ENCODE measurements at regions not wholly inside any gene's neighbourhood (a gene's known extent, or its start where the extent isn't known, plus 50 kb on each side); places are given as distances from the start of the nearest gene placed in this dataset.
"Not testable (repeated sequence)": the region's sequence is repeated elsewhere in the genome, so short reads cannot be mapped to it uniquely, and the experiment has no call there.

- peak; percentile 13 for TF ChIP-seq TAF1 (IDR thresholded peaks at IDR 0.05; ENCODE audit: control insufficient read depth, extremely low read depth, insufficient read depth, low read length, severe bottlenecking)
- TF ChIP-seq HDAC2 (IDR thresholded peaks at IDR 0.05): 0 out of 2 replicates have a peak, but pooled peaks have one; percentile 10
- 0 out of 2 replicates have a peak, but pooled peaks have one; percentile 51 for TF ChIP-seq ZSCAN29 (IDR thresholded peaks at IDR 0.05)
- peak in 1 of 2 experiments; percentile 22; a peak in 1 of 4 replicates for TF ChIP-seq KDM1A (IDR thresholded peaks at IDR 0.05)
- peak; percentile 77 to 81 for TF ChIP-seq MNT (conservative IDR thresholded peaks at IDR 0.05)
- 0 out of 2 replicates have a peak, but pooled peaks have one; percentile 39 for TF ChIP-seq EGR1 (conservative IDR thresholded peaks at IDR 0.05)
- TF ChIP-seq, protein P1, sequence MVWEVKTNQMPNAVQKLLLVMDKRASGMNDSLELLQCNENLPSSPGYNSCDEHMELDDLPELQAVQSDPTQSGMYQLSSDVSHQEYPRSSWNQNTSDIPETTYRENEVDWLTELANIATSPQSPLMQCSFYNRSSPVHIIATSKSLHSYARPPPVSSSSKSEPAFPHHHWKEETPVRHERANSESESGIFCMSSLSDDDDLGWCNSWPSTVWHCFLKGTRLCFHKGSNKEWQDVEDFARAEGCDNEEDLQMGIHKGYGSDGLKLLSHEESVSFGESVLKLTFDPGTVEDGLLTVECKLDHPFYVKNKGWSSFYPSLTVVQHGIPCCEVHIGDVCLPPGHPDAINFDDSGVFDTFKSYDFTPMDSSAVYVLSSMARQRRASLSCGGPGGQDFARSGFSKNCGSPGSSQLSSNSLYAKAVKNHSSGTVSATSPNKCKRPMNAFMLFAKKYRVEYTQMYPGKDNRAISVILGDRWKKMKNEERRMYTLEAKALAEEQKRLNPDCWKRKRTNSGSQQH (CRISPR knock-in tag; IDR thresholded peaks at IDR 0.05): peak; percentile 72; the same call in 1 of the 2 replicates
- TF ChIP-seq CEBPG (CRISPR knock-in tag; IDR thresholded peaks at IDR 0.05): peak; percentile 77; the same call in 1 of the 2 replicates
- TF ChIP-seq CEBPG (tag; conservative IDR thresholded peaks at IDR 0.05 in 1 of 2, IDR thresholded peaks at IDR 0.05 in 1 of 2): not testable (repeated sequence)
- TF ChIP-seq EP400 (IDR thresholded peaks at IDR 0.05): peak; percentile 74
- TF ChIP-seq, protein P2, sequence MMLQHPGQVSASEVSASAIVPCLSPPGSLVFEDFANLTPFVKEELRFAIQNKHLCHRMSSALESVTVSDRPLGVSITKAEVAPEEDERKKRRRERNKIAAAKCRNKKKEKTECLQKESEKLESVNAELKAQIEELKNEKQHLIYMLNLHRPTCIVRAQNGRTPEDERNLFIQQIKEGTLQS (IDR thresholded peaks at IDR 0.05): peak; percentile 39; the same call in 1 of the 2 replicates
- TF ChIP-seq, protein P2 (CRISPR knock-in tag; conservative IDR thresholded peaks at IDR 0.05): not testable (repeated sequence)
Measured at GRCh38 chr16:21519361-21520133, 79.8 kb upstream of the METTL9 start (continued).
